ENCODE measurements at regions not wholly inside any gene's neighbourhood (a gene's known extent, or its start where the extent isn't known, plus 50 kb on each side); places are given as distances from the start of the nearest gene placed in this dataset.

- TF ChIP-seq CTCF (tag by site-specific recombination; IDR thresholded peaks at IDR 0.05) (no peak), ZNF2 (tag by site-specific recombination; IDR thresholded peaks at IDR 0.05) (no peak), ZNF660 (tag by site-specific recombination; IDR thresholded peaks at IDR 0.05) (no peak), ZNF274 (IDR thresholded peaks at IDR 0.05; ENCODE audit: low read length) (no peak), ZNF274 (tag by site-specific recombination; IDR thresholded peaks at IDR 0.05; ENCODE audit: borderline replicate concordance) (no peak)
- TF ChIP-seq, protein P1, sequence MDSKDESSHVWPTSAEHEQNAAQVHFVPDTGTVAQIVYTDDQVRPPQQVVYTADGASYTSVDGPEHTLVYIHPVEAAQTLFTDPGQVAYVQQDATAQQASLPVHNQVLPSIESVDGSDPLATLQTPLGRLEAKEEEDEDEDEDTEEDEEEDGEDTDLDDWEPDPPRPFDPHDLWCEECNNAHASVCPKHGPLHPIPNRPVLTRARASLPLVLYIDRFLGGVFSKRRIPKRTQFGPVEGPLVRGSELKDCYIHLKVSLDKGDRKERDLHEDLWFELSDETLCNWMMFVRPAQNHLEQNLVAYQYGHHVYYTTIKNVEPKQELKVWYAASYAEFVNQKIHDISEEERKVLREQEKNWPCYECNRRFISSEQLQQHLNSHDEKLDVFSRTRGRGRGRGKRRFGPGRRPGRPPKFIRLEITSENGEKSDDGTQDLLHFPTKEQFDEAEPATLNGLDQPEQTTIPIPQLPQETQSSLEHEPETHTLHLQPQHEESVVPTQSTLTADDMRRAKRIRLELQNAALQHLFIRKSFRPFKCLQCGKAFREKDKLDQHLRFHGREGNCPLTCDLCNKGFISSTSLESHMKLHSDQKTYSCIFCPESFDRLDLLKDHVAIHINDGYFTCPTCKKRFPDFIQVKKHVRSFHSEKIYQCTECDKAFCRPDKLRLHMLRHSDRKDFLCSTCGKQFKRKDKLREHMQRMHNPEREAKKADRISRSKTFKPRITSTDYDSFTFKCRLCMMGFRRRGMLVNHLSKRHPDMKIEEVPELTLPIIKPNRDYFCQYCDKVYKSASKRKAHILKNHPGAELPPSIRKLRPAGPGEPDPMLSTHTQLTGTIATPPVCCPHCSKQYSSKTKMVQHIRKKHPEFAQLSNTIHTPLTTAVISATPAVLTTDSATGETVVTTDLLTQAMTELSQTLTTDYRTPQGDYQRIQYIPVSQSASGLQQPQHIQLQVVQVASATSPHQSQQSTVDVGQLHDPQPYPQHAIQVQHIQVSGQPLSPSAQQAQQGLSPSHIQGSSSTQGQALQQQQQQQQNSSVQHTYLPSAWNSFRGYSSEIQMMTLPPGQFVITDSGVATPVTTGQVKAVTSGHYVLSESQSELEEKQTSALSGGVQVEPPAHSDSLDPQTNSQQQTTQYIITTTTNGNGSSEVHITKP (tag by site-specific recombination; IDR thresholded peaks at IDR 0.05) = no peak
- TF ChIP-seq, protein P2, sequence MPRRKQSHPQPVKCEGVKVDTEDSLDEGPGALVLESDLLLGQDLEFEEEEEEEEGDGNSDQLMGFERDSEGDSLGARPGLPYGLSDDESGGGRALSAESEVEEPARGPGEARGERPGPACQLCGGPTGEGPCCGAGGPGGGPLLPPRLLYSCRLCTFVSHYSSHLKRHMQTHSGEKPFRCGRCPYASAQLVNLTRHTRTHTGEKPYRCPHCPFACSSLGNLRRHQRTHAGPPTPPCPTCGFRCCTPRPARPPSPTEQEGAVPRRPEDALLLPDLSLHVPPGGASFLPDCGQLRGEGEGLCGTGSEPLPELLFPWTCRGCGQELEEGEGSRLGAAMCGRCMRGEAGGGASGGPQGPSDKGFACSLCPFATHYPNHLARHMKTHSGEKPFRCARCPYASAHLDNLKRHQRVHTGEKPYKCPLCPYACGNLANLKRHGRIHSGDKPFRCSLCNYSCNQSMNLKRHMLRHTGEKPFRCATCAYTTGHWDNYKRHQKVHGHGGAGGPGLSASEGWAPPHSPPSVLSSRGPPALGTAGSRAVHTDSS (tag by site-specific recombination; IDR thresholded peaks at IDR 0.05) = no peak
Observed at GRCh38 chr5:123960526-123960925, 448.5 kb downstream of the CSNK1G3 start.

Measured in HEK293 (cell line).